ENCODE measurements at regions not wholly inside any gene's neighbourhood (a gene's known extent, or its start where the extent isn't known, plus 50 kb on each side); places are given as distances from the start of the nearest gene placed in this dataset.
A peak's percentile ranks its signal among the peaks of the same experiment; 100 is the strongest.

- DNase-seq = no peak
Observed at GRCh38 chr2:158049129-158049855, 52.4 kb upstream of the UPP2 start.

DNA sequence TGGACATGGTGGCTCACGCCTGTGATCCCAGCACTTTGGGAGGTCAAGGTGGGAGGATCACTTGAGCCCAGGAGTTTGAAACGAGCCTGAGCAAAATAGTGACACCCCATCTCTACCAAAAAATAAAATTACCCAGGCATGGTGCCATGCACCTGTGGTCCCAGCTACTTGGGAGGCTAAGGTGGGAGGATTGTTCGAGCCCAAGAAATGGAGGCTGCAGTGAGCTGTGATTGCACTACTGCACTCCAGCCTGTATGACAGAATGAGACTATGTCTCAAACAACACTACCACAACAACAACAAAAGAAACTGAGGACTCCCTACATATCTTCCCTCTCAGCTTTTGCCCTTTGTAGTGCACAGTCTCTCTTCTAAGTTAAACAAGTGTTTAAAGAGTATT, 53.3 kb upstream of the UPP2 start:
- DNase-seq = no peak

GRCh38 chr2:158047156-158047611, 54.5 kb upstream of the UPP2 start:
- no peak for DNase-seq

- DNase-seq = no peak
Observed at GRCh38 chr2:158046121-158046880, 55.4 kb upstream of the UPP2 start.

GRCh38 chr2:158045362-158045761, 56.3 kb upstream of the UPP2 start:
- no peak for DNase-seq

- DNase-seq = no peak
Observed at GRCh38 chr2:158043181-158043948, 58.3 kb upstream of the UPP2 start.

DNA sequence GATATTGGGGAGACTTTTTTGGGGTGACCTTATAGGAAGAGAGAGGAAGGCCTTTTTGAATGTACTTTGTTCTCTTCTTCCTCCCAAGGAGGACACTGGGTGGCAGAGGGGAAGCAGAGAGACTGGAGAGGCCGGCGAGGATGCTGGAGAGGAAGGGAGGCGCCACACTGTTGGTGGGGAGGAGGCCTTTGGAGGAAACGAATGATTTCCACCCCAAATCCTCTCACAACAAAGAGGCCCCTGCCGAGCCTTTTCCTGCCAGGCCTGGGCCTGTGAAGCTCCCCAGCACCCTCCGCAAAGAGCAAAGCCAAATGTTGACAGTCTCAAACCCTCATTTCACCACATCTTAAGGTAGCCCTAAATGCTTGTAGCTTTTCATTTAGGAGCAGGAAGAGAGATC, 59.0 kb upstream of the UPP2 start:
- no peak for DNase-seq

GRCh38 chr2:158042245-158042644, 59.4 kb upstream of the UPP2 start:
- no peak for DNase-seq

DNA sequence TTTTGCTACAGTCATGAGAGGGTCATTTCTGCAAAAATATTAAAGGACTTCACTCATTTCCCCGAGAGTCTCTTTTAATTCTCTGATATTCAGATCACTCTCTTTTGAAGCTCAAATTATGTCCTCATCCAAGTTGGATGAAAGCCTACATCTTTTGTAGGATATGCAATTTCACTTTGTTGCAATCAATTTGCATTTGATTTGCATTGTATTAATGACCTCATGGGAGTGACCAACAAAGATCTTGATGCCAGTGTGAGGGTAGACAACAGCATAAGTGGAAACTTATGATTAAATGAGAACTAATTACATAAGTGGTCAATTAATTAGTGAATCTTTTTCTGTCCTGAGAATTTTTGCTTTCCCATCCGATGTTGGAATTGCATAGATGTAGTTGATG, 60.3 kb upstream of the UPP2 start:
- no peak for DNase-seq

DNA sequence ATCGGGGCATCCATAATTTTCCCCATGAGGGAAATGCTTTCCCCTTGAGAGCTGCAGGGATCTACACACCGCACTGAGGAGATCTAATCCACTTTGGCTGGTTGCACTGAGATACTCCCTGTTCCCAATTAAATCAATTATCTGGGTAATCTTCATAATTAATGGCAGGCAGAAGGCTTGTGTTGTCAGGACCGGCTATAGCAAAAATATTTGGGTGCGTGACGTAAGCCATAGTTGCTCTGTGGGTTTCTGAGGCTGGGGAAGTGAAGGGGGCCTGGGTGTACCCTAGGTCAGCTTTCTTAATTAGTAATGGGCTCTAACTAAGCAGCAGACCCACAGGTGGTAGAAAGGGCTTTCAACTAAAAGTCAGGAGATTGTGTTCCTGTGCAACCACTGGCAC, 62.8 kb upstream of the UPP2 start:
- DNase-seq = no peak

- DNase-seq = peak in 1 of 2 experiments; percentile 65
Observed at GRCh38 chr2:158034198-158034866, 67.3 kb upstream of the UPP2 start.

DNA sequence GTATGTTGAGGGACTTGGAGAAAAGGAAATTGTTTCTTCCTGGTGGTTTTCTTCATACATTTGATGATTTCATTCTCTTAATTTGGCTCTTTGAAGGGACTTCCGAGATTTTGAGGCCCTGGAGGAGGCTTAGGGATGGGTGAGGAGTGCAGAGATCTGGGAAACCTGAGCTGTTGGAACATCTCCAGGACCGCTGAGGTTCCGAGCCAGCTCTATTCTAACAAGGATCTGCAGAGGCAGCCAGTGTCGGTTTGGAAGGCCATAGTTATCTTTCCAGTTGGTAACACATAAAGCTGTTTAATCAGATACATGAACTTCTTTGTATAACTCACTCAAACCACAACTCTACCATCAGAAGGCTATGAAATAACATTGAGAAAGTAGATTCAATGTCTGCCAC, 70.3 kb upstream of the UPP2 start:
- no peak for DNase-seq

DNA sequence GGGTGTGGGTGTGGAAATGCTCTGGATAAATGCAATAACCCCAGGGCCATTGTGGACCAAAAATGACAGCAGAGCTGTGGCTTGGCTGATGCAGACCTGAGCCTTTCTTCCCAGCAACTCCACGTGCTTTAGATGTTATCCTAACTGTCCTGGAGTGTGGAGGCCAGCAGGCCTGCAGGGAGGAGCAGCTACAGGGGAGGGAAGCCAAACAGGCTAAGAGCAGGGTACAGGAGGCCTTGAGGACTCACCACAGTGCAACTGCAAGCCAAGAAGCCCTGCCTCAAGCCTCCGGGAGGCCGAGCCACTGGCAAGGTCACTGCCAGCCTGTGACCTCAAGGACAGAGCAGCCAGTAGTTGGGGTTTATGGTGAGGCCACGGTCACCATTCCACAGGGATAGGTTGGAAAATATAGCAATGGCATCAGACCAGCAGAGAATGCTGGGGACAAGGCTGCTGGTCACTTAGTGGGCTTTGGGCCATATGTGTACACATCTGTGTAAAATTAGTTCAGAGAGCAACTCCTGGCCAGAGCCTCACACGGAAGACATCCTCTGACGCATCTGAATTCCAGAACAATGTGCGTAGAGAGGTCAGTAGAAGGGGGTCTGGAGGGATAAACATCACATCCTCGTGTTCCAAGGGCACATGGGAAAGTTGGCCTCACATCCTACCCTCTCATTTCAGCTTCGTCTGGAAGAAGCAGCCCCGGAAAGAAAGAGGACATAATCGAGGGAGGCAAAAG, 76.2 kb upstream of the UPP2 start:
- no peak for DNase-seq

GRCh38 chr2:158024288-158024898, 77.3 kb upstream of the UPP2 start:
- DNase-seq = peak in 1 of 2 experiments; percentile 53

GRCh38 chr2:158022888-158023287, 78.8 kb upstream of the UPP2 start:
- DNase-seq = no peak

DNA sequence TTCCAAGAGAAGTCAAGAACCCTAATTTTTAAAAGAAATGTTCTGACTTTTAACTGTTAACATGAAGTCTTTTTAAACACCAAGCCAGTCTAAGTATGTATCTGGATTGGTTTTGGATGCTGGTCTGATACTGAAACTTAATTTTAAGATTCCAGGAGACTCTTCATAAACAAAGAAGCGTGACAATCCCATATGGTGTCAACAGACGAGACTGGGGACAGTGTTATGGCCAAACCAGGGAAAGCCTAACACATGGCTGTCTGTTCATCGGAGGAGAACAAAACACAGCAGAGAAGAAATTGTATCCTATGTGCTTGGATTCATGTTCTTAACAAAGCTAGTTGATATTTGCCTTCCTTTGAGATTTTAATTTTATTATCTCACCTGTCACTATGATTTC, 80.5 kb upstream of the UPP2 start:
- DNase-seq = no peak

DNA sequence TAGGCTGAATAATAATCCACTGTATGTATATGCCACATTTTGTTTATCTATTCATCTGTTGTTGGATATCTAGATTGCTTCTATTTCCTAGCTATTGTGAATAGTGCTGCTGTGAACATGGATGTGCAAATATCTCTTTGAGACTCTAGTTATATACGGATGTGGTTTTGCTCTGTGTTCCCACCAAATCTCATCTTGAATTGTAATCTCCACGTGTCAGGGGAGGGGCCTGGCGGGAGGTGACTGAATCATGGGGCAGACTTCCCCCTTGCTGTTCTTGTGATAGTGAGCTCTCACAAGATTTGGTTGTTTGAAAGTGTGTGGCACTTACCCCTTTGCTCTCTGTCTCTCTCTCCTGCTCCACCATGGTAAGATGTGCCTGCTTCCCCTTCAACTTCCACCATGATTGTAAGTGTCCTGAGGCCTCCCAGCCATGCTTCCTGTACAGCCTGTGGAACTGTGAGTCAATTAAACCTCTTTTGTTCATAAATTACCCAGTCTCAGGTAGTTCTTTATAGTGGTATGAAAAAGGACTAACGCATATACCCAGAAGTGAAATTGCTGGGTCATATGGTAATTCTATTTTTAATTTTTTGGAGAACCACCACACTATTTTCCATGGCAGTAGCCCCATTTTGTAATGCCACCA, 86.1 kb upstream of the UPP2 start:
- no peak for DNase-seq

DNA sequence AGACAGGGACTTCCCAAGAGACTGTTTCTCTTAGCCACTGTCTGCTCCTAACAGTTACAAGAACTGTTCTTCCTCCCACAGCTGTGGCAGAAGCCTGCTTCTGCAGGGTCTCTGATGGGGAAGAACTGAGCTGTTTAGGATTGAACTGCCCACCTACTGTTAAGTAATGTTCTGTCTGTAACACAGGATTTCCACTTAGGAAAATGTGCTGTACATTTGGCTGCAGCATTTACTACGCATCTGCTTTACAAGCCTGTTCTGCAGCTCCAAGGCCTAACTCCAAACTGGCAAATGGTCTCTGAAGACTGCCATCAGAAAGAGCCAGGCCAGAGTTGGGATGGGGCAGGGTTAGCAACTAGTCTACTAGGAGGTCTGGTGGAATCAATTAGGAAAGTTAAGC, 87.8 kb upstream of the UPP2 start:
- DNase-seq = no peak

- no peak for DNase-seq
Observed at GRCh38 chr2:158011055-158011771, 90.5 kb upstream of the UPP2 start.

- no peak for DNase-seq
Observed at GRCh38 chr2:158009399-158009798, 92.3 kb upstream of the UPP2 start.

All from SW 1271 (cell line).